HG02610 (cell line): ENCODE measurements at regions not wholly inside any gene's neighbourhood (a gene's known extent, or its start where the extent isn't known, plus 50 kb on each side); places are given as distances from the start of the nearest gene placed in this dataset.
"Not testable (repeated sequence)": the region's sequence is repeated elsewhere in the genome, so short reads cannot be mapped to it uniquely, and the experiment has no call there.

Experiments used
- ATAC-seq: cut with Tn5 transposase; IDR thresholded peaks from one replicate; pipeline ENCODE4 v1.9.1; 2021; ENCODE audit warnings: mild to moderate bottlenecking, moderate library complexity; ENCODE audit not compliant: unreplicated experiment

DNA sequence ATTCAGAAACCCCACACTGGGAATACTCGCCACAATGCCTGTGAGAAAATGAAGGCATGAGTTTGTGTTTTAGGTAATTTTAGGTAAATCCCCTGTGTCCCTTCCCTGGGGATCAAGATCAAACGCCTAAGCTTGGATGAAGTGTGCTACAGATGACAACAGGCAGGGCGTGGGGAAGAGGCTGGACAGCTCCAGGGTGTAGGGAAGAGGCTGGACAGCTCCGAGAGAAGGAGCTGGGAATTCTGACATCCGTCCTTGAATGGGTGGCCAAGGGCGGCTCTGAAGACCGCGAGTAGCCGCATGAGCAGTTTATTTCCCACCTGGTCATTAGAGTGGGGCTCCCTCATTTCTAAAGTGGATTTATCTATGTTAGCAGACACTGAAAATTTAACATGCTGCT, 109.7 kb downstream of the RAMP3 start:
- no peak for ATAC-seq

DNA sequence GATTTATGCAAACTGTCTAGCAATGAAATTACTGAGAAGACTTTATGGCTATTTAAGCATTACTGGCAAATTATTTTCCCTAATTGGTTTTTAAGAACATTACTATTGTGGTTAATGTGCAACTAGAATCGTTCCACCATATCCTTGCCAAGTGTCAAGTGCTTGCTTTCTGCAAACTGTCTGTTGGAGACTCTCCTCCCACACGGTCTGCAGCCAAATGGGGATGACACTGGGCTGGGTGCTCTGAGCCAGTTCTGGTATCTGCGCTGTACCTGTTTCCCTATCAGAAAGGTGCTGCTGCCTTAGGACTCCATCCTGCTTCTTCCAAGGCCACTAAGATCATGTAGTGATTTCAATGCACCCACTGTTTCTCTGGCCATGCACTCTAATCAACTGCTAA, 110.4 kb downstream of the RAMP3 start:
- ATAC-seq, result no peak

DNA sequence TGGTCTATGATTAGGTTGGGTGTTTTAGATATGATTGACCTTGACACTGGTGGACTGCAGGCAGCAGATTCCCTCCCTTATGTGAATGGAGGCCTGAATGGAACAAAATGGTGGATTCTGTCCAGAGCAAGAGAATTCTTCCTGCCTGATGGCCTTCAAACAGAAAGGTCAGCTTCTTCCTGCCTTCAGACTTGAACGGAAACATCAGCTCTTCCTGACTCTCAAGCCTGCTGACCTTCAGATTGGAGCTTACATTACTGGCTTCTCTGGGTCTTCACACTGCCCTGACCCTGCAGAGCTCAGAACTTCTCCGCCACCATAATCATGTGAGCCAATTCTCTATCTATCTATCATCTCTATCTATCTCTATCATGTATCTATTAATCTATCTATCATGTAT, 111.6 kb downstream of the RAMP3 start:
- ATAC-seq, result no peak

DNA sequence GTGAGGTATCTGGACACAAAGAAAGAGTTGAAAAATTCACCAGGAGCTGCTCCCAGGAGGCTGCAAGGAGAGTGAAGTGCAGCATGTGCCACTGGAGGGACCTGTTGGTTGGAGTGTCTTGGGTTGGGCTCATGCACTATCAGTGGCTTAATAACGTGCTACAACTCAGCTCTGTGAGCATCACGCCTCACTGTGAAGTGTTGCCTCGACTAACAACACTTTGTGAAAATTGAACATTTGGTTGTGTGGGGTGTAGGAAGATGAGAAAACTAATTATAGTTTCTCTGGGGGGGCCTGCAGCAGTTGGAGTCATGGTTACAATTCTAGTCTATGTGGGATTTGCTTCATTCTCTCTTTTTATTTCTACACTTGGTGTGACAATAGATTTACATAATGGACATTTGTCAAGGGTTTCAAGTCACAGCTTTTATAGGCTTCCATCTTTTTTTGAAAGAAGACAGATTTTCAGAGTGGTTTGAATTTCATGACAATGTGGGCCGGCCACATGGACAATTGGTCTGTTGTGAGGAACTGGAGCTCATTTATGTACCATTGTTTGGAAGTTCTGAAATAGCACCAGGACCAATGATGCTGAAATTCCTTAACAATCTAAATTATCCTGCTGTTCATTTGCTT, 121.3 kb downstream of the RAMP3 start:
- ATAC-seq, result no peak

DNA sequence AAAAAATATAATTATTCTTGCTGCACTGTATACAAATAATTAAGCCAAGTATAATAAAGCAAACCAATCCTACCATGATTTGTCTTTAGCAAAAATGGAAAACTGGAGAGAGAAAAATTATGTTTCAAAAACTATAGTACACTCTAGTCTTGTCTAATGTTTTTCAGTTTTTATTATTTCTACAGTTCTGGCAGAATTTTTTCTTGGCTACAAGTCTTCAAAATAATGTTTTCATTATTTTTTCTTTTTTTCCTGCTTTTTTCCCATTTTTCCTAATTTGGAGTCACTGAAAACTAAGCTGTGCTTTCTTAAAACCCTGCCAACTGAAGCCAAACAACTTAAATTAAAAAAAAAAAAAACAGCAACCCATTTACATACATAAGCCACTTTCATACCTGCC, 132.0 kb downstream of the RAMP3 start:
- not testable (repeated sequence) for ATAC-seq

DNA sequence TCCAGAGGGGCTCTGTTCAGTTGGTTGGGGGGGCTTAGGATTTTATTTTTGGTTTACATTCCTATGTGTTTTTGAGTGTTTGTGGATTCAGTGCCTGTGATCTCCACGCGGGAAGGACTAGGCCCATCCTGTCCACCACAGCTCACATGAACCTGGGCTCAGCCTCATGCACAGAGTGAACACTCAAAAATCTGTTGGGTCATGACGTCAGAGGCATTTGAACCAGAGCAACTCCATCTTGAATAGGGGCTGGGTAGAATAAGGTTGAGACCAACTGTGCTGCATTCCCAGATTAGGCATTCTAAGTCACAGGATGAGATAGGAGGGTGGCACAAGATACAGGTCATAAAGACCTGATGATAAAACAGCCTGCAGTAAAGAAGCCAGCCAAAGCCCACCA, 133.3 kb downstream of the RAMP3 start:
- no peak for ATAC-seq

DNA sequence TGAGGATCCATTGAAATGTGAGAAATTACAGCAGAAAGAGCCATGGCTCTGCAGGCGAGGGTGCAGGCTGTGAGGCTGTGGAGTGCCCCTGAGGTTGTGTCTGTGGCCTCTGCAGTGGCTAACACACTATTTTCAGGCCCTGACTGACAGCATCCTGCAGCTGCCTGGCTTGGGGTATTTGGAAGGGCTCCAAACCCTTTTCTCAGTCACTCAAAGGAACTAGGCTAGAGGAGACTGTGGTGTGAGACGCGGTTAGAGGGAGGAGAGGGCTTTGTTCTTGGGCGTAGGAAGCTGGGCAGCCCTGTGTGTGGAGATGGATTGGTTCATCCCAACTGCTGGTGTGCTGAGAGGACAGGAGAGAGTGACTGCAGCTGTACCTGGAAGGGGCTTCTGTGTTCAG, 134.9 kb downstream of the RAMP3 start:
- ATAC-seq, result no peak

DNA sequence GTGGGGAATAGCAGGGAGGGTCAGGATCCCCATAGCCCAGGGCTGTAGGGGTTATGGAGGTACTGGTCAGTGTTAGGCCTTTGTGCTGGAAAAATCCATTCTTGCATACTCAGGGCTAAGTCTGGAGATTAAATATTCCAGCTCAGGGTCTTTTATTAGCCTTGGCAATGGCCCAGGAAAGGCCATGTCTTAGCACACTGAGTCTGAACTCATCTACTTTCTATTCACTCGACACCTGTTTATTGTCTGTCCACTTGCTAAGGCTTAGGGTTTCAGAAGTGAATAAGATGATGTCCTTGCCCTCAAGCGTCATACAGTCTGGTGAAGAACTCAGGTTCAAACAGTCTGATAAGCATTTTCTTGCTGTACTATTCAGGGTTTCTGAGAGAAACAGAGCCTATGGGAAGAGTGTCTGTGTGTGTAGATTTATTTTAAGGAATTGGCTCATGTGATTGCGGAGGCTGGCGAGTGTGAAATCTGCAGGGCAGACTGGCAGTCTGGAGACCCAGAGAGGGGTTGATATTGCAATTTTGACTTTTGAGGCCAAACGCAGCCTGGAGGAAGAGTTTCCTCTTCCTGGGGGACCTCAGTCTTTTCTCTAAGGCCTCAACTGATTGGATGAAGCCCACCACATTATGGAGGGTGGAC, 135.8 kb downstream of the RAMP3 start:
- ATAC-seq, result no peak

DNA sequence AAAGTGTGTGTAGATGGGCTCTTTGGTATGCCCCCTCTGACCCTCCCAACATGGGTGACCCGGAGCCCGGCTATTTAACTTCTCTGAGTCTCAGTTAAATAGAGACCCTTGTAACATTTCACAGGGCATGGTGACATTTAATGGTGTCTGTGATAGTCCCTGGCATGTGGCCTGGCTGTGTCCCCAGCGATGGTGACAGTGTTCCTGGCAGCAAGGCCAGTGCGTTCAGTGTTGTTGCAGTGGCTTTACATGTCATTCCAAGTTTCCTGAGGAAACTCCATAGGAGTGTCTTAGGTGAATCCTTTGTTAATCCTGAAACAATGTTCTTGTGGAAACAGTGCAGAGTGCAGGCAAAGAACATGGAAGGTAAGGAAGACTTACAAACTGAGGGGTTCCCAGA, 137.0 kb downstream of the RAMP3 start:
- ATAC-seq, result no peak

DNA sequence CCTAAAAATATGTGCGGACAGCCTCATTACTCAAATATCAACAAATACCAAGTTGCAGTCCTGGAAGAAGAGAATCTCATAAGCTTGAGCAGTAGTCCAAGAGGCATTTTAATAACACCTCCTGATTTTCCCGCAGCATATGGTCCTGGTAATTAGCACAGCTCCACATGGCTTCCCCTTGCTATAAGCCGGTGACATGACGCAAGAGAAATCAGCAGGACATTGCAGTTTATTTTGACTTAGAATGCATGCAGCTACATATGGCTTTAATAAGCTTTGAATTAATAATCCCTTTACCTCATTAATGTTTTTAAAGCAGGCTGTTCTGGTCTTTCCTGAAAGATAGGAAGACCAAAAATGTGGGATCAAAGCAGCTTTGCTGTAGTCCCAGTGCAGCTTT, 137.6 kb downstream of the RAMP3 start:
- no peak for ATAC-seq

DNA sequence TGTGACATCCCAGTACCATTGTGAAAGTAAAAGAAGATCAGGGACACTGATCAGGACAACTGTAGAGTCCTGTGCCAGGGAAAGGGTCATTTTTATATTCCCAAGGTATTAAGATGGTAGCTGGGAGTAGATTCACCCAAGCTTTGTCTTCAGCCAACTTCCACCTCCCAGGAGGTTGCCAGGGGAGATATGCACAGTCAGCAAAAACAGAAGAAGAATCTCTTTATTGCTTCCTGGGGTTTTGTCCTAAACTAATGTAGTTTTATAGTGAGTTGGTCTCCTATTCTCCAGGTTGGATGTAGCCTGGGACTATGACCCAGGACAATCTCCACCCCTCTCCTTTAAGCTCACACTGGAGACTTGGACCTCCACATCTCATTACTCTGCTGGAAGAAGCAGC, 139.2 kb downstream of the RAMP3 start:
- no peak for ATAC-seq

DNA sequence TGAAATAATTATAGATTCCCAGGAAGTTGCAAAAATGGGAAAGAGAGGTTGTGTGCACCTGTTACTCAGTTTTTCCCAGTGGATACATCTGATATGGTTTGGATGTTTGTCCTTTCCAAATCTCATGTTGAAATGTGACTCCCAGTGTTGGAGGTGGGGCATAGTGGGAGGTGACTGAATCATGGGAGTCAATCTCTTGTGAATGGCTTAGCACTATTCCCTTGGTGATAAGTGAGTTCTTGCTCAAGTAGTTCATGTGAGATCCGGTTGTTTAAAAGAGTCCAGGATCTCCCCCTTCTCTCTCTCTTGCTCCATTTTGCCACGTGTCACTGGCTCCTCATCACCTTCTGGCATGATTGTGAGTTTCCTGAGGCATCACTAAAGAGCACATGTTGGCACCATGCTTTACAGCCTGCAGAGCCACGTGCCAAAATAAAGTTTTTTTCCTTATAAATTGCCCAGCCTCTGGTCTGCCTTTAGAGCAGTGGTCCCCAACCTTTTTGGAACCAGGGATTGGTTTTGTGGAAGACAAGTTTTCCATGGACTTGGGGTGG, 149.2 kb downstream of the RAMP3 start:
- no peak for ATAC-seq

DNA sequence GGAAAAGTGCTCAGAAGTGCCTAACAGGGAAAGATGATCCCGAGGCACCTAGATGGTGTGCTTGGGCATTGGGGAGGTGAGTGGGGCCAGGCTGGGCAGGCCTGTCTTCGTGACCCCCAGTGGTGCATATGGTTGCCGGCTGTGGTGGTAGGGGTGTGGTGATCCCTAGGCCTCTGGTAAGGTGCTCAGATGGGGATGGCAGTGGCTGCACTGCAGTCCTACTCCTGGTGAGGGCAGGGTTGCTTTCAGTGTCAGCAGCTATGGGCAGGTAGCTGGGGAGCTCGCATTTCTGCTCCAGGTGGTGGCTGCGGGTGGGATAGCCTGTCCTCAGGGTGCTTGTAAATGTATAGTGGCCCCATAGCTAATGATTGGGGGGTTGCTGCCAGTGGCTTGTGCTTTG, 154.0 kb downstream of the RAMP3 start:
- no peak for ATAC-seq

DNA sequence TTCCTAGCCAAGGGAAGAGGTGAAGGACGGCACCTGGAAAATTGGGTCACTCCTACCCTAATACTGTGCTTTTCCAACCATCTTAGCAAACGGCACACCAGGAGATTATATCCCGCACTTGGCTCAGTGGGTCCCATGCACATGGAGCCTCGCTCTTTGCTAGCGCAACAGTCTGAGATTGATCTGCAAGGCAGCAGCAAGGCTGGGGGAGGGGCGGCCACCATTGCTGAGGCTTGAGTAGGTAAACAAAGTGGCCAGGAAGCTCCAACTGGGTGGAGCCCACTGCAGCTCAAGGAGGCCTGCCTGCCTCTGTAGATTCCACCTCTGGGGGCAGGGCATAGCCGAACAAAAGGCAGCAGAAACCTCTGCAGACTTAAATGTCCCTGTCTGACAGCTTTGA, 157.9 kb downstream of the RAMP3 start:
- ATAC-seq, result not testable (repeated sequence)

DNA sequence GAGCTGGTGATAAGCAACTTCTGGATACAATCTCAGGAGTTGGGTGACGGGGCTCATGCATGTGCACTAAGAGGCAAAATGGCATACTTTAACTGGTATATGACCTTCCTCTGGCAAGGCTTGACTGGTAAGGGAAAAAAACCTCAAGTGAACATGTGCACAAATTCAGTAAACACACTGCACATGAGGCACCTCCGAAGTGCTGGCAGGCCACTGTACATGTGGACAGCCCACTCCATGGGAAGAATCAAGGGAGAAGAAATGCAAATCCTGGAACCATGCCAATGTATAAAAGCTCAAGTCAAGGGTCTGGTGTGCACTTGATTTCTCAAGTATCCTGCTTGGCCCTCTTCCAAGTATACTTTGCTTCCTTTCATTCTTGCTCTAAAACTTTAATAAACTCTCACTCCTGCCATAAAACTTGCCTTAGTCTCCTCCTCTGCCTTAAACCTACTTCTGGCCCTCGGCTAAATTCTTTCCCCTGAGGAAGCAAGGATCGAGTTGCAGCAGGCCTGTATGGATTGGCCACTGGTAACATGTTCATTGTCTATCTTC, 167.2 kb downstream of the RAMP3 start:
- no peak for ATAC-seq

DNA sequence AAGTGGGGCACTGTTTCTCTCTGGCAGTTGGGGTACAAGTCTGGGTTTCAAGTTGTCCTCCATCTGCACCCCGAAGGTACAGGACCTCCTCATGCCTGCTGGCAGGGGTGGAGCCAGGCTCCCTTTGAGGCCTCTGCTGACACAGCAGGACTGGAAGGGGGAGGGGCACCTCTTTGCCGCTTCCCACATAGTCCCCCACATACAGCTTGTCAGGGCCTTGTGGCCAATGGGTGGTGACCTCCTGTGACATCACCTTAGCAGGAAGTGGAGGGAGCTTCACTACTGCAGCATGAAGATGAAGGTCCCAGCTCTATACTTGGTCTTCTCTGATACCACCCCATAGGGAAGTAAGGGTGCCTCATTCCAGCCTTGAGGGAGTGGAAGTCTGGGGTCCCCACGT, 167.8 kb downstream of the RAMP3 start:
- no peak for ATAC-seq

DNA sequence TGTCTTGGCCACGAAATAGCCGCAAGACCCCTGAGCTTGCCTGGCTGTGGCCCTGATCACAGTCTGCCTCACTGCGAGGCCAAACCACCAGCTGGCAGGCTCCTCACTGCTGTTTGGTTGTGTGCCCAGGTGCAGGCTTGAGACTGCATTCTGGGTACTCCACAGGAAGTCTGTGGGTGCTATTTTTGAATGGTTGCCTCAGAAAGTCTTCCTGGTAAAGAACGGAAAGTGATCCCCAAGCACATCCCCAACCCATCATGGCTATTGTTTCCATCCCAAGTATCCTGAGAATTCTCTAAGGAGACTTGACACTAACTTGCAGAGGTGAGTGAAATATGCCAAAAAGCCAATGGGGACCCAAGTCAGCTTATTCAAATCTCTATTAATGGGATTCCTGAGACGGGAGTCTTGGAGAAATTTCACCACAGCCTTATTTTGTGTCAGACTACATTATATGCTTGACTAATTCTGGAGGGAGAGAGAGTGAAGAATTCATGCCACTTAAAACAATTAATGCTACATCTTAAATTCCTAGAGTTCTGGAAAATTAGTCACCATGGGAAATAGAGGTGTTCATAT, 170.9 kb downstream of the RAMP3 start:
- no peak for ATAC-seq

DNA sequence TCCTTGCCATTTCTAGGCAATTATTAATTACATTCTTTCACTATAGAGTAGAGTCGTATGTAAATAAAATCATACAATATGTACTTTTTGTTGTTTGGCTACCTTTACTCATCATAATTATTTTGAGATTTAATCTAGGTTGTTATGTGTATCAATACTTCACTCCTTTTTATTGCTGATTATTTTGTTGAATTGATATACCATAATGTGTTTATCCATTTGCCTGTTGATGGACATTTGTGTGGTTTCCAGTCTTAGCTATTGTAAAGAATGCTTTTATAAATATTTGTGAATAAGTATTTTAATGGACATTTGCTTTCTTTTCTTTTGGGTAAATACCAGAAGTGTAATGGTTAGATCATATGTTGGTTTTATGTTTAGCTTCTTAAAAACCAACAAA, 174.0 kb downstream of the RAMP3 start:
- no peak for ATAC-seq

DNA sequence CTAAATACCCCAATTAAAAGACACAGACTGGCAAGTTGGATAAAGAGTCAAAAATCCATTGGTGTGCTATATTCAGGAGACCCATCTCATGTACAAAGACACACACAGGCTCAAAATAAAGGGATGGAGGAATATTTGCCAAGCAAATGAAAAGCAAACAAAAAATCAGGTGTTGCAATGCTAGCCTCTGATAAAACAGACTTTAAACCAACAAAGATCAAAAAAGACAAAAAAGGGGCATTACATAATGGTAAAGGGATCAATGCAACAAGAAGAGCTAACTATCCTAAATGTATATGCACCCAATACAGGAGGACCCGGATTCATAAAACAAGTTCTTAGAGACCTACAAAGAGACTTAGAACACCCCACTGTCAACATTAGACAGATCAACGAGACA, 177.4 kb downstream of the RAMP3 start:
- not testable (repeated sequence) for ATAC-seq

DNA sequence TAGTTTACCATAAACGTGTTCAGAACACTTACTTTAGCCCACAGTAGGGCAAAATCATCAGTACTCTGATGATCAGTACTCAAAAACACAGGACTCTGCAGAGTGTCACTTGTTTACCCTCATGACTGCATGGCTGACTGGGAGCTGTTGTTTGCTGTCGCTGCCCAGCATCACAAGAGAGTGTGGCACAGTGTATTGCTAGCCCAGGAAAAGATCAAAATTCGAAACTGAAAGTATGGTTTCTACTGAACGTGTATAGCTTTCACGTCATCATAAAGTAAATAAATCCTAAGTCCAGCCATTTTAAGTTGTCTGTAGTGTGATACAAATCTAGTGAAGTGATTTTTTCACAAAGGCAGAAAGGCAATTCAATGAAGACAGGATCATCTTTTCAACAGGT, 184.6 kb downstream of the RAMP3 start:
- ATAC-seq, result no peak

DNA sequence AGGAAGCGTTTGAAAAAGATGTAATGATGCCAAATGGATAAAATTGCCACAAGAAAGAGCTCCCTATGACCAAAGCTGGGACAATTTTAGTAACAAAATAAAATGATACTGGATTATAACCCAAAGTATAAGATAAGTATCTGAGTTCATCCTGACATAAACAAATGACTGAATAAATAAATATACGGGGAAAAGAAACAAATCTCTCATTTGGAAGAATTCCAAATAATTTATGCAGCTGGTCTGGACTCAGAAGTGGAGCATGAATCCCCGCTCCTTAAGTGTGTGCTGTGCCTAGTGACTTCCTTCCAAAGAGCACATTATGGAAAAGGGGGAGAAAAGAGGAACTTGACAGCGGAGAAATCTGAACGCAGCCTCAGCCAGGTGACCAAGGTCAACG, 186.2 kb downstream of the RAMP3 start:
- no peak for ATAC-seq

DNA sequence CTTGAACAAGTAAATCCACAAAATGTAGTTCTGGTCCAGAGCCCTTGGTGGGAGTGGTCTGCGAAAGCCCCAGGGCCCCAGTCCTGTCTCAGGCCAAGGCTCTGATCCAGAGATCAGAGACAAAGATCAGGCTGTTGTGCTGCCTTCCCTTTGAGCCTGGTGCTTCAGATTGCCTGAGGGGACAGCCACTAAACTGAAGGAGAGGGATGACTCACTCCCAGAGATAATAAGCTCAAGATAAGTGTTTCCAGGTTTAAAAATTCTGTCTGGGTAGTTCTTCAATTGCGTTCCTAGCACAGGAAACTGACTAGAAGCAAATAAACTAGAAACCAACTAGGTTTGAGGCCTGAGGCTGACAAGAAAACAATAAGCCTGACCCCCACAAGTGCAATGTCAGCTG, 190.2 kb downstream of the RAMP3 start:
- ATAC-seq, result no peak
